Left renal cortex interstitium (tissue), 4 donors: ENCODE measurements at regions not wholly inside any gene's neighbourhood (a gene's known extent, or its start where the extent isn't known, plus 50 kb on each side); places are given as distances from the start of the nearest gene placed in this dataset.
"Not testable (repeated sequence)": the region's sequence is repeated elsewhere in the genome, so short reads cannot be mapped to it uniquely, and the experiment has no call there.

Experiments used
- DNase-seq, 4 donors: peaks; one replicate each; pipeline ENCODE4 v3.0.0-alpha.2; 2013; ENCODE audit warnings: low read depth in 4 of 4, low spot score in 2 of 4, missing footprints in 1 of 4

DNA sequence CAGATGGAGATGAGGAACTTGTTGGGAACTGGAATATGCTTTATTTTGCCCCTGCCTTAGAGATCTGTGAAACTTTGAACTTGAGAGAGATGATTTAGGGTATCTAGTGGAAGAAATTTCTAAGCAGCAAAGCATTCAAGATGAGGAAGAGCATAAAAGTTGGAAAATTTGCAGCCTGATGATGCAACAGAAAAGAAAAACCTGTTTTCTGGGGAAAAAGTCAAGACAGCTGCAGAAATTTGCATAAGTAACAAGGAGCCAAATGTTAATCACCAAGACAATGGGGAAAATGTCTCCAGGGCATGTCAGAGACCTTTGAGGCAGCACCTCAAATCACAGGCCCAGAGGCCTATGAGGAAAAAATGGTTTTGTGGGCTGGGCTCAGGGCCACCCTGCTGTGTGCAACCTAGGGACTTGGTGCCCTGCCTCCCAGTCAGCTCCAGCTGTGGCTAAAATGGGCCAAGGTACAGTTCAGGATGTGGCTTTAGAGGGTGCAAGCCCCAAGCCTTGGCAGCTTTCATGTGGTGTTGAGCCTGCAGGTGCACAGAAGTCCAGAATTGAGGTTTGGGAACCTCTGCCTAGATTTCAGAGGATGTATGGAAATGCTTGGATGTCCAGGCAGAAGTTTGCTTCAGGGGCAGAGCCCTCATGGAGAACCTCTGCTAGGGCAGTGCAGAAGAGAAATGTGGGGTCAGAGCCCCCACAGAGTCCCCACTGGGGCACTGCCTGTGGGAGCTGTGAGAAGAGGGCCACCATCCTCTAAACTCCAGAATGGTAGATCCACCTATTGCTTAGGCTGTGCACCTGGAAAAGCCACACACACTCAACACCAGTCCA, 136.3 kb upstream of the RAB4A start:
- DNase-seq, result not testable (repeated sequence)

DNA sequence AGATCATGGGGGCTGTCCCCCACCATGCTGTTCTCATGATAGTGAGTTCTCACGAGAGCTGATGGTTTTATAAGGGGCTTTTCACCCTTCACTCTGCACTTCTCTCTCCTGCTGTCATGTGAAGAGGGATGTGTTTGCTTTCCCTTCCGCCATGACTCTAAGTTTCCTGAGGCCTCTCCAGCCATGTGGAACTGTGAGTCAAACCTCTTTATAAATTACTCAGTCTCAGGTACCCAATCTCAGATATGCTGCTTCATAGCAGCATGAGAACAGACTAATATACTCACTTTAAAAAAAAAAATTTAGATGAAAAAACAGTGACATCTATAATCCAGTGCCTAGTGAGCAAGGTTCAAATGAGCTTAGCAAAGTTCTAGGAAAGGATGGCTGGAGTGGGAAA, 135.1 kb upstream of the RAB4A start:
- no peak for DNase-seq

DNA sequence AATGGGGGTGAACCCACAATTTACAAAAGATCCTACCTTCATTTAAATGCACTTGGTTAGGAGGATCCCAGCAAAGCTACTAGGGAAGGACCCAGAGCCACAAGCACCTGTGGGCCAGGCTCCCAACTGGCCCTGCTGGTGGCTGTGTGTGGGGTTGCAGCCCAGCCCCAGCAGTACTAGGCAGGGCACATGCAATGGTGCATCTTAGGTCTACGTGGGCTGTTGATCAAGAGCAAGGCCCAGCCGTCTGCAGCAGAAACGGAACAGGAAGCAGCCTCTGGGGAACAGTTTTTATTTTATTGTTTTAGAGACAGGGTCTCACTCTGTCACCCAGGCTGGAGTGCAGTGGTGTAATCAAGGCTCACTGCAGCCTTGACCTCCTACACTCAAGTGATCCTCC, 134.1 kb upstream of the RAB4A start:
- no peak for DNase-seq

DNA sequence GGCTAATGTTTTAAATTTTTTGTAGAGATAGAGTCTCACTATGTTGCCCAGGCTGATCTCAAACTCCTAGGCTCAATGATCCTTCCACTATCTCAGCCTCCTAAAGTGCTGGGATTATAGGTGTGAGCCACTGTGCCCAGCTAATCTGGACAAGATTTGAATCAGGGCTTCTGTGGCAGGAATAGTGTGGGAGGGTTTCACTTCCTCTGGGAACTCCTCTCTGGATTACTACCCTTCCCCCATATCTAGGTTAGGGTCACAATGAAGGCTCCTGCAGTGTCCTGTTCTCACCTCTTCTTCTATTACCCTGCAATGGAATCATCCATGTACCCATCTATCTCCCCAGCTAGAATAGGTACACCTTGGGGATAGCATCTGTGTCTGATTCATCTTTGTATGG, 133.6 kb upstream of the RAB4A start:
- no peak for DNase-seq

DNA sequence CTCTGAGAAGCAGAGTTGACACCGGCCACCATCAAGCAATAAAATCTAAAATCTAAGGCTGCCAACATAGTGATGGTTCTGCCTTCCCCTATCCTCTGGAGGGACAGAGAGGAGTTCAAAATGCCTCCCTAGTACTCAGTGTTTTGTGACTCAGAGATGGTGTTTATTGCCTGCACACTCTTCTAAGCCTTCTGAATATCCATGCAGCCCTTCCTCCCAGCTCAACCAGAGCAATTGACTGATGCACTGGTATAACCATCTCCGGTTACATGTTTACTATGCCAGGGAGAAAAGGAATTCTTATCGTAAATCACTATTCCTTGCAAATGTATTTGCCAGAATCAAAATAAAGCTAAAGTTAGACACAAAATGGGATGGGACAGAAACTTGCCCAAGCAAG, 132.9 kb upstream of the RAB4A start:
- DNase-seq, result no peak

DNA sequence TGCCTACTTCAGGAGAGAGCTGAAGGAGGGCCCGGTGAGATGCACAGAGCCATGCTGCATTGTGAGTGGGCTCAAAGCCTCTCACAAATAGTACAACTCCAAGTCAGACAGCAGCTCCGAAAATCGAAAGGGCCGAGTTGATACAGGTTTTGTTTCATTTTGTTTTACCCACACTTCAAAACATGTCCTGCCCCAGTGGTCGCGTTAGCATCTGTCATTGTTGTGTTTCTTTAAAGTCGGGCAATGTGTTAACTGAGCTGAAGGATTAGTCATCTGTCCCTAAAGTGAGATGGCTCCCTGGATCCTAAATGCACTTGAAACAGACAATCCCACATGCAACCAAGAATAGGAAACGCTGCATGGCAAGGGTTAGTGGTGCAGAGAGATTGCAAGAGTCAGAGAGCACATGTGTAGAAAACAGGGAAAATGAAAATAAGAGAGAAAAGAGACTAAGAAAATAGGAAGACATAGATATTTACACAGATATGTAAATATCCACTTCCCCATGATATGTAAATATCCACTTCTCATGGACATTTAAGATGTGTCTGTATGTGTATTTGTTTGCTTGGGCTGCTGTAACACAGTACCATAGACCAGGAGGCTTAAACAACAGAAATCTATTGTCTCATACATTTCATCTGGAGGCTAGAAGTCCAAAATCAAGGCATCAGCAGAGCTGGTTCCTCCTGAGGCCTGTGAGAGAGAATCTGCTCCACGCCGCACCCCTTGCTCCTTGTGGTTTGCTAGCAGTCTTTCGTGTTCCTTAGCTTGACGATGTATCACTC, 131.4 kb upstream of the RAB4A start:
- DNase-seq, result no peak

DNA sequence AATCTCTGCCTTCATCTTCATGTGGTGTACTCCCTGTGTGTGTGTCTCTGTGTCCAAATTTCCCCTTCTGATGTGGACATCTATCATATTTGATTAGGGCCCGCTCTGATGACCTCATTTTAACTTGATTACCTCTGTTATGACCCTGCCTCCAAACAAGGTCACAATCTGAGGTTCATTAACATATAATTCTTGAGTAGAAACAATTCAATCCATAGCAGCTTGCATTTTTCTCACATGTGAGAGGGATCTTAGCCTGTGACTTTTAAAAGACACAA, 130.9 kb upstream of the RAB4A start:
- no peak for DNase-seq

DNA sequence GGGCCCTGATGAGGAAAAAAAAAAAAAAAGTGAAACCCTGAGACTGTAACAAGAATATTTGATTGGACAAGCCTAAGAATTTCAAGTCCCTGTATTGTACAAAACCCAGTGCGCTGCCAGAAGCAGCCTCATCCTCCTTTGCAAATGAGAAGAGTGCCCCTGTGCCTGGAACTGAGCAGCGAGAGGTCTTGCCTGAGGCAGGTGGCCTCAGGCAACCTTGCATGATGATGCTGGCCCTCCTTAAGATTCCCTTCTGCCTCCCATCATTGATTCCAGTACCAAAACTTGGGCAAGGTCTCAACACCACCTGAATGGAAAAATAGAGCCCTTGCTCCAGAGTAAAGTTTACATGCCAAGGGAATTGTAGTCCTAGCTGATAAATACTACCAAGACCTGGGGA, 129.6 kb upstream of the RAB4A start:
- no peak for DNase-seq

DNA sequence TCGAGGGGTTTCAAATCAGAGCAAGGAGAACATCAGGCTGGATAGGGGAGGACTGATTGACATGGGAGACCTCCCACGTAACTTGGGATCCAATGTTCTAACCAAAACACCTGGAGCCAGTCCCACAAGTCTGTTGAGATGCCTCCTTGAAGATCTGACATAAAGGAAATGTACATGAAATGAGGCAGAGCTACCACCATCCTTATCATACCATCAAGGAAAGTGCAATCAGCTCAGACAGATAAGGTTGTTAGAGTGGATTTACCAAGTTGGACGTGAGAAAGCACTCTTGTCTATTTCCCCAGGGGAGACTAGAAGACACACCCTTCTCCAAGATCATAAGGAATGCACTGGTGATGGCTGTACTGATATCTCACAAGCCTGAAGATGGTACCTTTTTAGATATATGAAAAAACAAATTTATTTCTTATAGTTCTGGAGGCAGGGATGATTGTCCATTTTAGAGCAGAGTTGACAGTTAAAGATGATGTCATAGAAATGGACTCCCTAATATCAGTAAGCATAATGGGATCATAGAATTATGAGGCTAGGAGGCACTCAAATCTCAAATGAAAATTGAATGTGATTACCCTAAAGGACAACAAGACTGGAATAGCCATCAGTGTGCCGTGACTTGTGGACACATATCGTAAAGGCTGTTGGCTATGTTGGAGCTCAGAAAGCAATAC, 129.1 kb upstream of the RAB4A start:
- no peak for DNase-seq

DNA sequence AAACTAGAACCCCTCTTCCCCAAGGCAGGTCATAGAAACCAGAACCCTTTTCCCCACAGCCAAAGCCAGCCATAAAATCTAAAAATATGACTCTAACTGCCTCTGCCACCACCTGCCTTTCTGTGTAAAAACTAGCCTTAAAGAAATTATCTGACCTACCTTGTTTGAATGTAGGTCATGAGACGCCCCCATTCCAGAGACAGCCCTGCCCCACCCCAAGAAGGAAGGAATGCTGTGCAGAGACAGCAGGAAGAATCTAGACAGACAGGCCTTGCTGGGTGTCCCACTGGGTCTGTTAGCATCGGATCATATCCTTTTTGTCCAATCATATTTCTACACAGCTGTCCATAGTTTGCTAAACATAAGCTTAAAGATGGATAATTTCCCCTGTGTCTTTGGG, 128.4 kb upstream of the RAB4A start:
- DNase-seq, result no peak

DNA sequence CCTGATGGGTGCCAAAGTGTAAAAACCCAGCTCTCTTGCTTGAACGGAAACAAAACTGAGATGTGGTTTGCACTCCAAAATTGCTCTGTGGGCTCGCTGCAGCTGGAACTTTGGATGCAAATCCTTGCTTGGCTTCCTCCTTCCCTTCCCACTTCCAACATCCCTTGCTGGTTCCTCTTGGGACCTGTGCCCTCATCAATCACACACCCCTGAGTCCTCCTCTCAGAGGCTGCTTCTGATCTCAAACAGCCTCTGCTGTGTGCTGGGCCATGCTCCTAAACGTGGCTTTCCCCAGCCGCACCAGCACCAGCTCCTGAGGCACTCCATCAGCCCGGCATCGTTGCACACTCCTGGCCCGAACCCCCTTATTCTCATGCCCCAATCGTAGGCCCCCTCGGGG, 124.3 kb upstream of the RAB4A start:
- no peak for DNase-seq

DNA sequence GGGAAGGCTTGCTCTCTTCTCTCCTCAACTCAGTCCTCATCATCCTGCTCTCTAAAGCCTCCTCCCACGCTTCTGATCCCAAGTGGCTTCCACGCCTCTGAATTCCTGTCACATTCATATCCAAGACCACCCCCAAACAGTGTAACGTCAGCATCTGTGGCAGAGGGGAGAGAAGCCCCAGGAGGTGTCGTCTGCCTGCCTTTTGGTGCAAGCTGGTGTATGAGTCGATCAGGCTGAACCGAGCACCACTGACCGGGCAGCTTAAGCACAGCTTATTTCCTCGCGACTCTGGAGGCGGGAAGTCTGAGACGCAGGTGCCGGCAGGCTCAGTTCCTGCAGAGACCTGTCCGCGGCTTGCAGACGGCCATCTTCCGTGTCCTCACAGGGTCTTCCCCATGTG, 123.8 kb upstream of the RAB4A start:
- no peak for DNase-seq

DNA sequence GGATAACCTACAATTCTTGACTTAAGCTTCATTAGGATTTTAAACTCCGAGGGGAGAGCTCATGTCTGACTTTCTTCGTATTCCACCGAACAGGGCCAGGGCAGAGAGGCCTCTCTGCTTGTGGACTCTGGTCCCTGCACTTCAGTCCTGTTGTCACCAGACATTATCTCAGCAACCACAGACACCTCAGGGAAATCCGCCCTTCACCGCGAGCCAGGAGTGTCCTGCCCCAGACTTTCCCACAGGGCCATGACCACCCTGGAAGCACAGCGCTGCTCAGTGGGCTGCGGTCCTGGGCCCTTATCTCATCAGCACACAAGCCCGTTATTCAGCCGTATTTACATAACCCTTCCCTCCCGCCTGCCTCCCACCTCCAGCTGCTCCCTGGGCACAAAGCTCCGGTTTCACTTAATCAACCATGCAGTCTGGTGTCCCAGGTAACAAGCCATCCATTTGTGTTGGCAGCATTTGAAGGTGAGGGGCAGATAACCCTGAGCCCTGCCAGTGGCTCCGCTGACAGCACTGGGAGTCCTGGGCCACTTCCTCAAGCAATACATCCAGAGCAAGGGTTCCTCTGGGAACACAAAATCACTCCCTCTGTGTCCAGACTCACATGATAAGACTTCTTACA, 122.8 kb upstream of the RAB4A start:
- DNase-seq, result peak; percentile 43 to 62 (median 57)

DNA sequence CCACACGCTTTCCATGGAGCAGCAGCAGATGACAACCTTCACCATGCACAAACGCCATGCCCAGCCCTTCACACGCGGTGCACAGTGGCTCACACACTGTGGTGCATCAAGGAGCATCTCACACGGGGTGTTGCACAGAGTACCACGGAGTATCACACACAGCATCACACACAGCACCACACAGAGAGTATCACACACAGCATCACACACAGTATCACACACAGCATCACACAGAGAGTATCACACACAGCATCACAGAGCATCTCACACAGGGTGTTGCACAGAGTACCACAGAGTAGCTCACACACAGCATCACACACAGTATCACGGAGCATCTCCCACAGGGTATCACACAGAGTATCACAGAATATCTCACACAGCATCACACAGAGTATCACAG, 122.2 kb upstream of the RAB4A start:
- DNase-seq, result no peak

DNA sequence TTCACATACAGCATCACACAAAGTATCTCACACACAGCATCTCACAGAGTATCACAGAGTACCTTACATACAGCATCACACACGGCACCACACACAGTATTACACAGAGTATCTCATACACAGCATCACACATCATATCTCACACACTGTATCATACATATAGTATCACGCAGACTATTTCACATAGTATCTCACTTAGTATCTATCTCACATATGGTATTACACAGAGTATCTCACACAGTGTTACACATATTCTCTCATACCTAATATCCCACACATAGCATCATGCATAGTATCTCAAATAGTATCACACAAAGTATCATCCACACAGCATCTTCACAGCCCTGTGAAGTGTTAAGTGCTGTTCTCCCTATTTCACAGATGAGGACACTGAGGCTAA, 121.5 kb upstream of the RAB4A start:
- DNase-seq, result no peak

DNA sequence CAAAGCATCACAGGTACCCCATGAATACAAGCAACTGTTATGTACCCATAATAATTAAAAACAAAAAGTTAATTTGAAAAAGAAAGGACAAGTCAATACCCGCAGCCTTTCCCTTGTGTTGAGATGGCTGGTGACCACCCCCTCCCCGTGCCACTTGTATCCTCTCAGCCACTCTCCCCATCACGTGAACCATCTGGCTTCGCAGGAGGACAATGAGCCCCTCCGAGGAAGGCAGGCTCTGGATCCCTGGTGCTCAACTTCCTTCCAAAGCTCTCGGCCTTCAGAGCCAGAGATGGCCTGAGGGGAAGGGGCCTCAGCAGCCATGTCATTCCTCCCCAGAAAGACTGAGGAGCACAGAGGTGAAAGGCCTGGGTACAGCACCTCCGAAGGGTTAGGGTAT, 120.4 kb upstream of the RAB4A start:
- DNase-seq, result no peak

DNA sequence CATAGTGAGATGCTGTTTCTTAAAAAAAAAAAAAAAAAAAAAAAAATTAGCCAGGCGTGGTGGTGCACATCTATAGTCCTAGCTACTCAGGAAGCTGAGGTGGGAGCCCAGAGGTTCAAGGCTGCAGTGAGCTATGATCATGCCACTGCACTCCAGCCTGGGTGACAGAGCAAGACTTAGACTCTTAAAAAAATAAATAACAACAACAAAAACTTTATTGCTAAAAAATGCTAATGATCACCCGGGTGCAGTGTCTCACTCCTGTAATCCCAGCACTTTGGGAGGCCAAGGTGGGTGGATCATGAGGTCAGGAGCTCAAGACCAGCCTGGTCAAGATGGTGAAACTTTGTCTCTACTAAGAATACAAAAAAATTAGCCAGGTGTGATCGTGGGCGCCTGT, 119.5 kb upstream of the RAB4A start:
- not testable (repeated sequence) for DNase-seq

DNA sequence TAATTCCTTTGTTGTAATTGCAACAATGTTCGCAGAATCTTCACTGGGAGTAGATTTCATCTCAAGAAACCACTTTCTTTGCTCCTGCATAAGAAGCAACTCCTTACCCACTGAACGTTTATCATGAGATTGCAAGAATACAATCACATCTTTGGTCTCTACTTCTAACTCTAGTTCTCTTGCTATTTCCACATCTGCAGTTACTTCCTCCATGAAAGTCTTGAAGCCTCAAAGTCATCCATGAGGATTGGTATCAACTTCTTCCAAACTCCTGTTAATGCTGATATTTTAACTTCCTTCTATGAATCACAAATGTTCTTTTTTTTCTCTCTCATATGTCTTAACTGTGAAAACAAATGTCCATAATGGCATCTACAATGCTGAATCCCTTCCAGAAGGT, 118.6 kb upstream of the RAB4A start:
- no peak for DNase-seq

DNA sequence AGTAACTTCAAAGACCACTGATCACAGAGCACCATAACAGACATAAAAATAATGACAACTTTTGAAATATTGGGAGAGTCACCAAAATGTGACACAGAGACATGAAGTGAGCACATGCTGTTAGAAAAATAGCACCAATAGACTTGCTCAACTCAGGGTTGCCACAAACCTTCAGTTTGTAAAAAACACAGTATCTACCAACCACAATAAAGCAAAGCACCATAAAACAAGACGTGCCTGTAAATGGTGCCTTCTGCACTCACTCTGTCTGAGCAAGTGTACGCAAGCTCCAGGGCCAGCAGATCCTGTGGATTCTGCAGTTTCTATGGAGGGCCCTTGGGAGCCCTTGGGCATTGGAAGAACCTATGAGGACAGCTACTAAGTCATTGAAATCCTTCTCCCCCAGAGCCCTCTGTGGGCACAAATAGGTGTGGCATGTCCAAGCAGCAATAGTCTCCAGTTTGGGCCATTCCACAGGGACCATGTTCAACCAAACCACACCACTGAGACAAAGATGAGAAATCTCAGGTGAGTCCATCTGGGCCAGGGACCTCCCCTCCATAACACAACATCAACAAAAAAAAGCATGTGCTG, 116.9 kb upstream of the RAB4A start:
- no peak for DNase-seq

DNA sequence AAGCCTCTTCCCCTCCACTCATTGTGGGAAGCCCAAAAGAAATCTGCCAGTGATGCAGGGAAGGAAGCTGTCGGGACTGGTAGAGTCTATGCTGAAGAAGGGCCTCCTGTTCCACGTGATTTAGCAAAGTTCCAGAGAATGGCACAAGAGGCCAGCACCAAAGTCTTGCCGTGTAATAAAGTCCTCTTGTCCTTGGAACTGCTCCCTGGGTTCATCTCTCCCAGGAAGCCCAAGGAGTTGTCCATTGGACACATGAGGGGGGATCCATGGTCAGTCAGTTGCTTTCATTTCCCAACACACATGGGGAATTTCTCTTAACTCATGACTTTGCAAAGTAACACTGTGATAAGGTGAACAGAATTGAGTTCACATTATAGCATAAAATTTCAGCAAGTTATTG, 116.1 kb upstream of the RAB4A start:
- no peak for DNase-seq

DNA sequence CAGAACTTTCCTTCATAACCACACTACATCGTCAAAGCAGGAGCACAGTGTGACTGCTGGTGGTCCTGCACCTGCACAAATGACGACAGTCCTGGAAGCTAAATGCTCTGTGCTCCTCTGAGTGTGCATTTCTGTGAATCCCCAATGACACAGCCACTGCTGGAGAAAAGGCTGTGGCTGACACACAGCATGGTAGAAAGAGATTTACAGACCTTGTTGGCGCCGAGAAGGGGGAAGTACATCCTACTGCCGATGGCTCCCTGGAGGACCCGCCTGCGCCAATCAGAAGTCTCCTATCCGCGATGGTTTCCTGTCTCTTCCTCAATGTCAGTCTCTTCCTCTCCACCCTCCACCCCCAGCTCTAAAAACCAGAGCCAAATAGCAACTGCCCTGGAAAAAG, 115.4 kb upstream of the RAB4A start:
- no peak for DNase-seq
